HUDEP-2 (cell line): ENCODE measurements at regions not wholly inside any gene's neighbourhood (a gene's known extent, or its start where the extent isn't known, plus 50 kb on each side); places are given as distances from the start of the nearest gene placed in this dataset.

ENCODE experiments used
- DNase-seq, 76 experiments: peaks; one replicate each; lab custom pipeline; 2025; ENCODE audit not compliant: unreplicated experiment in 76 of 76; lab: John Stamatoyannopoulos, UW

GRCh38 chr6:133583907-133584427, 304.9 kb upstream of the TCF21 start:
- no peak for DNase-seq

DNA sequence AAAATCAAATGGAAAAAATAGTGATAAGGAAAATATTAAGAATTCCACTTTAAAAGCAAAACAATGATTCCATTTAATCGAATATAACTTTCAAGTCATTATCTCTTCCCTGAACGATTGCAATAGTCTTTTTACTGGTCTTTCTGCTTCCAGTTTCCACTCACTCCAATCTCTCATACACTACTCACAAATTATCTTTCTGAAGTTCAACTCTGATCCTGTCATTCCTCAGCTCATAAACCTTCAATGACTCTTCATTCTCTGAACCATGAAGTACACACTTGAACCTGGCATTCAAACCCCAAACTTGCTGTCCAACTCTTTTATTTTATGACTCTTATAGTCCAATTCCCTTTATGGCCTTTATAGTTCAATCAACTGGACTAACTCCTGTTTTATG, 304.1 kb upstream of the TCF21 start:
- DNase-seq = no peak

GRCh38 chr6:133585978-133586377, 302.9 kb upstream of the TCF21 start:
- DNase-seq = no peak

DNA sequence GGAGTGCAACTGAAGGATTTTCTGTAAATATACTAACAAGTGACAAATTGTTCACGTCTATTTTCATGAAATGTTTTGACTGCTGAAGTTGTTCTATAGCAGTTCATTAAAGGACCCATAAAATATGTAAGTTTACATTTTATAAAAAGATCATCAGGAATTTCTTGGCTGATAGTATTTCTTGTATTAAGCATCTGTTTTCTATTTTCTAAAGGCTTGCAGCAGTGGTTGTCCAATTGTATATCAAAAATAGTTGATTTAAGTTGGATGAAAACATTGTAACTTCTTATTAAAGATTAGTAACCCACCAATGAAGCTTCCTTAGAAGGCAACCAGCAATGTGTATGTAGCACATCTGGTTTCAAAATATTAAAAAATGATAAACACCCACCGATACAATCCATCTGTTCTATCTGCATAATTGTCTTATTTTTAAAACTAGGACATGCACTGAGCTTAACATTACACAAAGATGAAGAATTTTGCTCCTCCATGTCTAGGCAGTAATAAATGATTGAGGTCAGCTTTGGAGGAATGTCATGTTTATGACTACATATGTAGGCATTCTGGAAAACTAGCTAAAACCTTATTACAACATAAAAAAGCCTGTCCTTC, 301.3 kb upstream of the TCF21 start:
- no peak for DNase-seq

- no peak for DNase-seq
These were observed 298.7 kb upstream of the TCF21 start for GRCh38 chr6:133590196-133590595.

DNA sequence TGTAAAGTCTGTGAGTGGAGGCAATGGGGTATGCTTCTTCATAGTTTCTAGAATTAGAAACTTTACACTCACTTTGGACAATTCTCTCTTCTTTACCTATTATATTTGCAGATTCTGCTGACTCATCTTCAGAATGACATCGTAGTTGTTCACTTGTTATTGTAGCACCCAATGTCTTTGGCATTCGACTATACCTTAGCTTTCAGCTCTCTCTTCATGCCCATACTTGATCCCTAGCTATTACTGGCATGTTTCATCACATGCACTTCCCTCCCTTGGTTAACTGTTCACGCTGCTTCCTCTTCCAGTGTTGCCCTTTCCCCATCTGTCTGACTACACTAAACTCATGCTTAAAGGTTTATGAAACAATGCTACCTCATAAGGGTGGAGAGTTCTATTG, 298.1 kb upstream of the TCF21 start:
- DNase-seq = no peak

- DNase-seq = no peak
These were observed 297.6 kb upstream of the TCF21 start for GRCh38 chr6:133591275-133591674.

DNA sequence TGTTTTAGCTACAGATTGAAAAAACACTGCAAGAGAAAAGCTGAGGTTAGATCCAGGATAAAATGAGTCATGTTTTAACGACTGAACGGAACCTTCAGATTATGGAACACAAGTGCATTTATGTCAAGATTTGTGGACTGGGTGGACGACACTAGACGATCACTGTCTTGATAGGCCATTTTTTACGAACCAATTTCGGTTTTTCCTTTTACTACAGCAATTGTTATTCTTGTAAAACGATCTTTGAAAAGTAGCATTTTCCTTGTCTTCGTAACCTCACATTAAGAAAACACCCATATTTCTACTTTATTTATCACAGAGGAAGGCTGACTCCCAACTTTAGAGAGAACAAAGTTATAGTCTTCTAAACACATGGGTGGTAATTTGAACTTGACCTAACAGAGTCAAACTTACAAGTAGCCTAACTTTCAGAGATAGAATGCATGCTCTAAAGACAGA, 294.2 kb upstream of the TCF21 start:
- no peak for DNase-seq

DNA sequence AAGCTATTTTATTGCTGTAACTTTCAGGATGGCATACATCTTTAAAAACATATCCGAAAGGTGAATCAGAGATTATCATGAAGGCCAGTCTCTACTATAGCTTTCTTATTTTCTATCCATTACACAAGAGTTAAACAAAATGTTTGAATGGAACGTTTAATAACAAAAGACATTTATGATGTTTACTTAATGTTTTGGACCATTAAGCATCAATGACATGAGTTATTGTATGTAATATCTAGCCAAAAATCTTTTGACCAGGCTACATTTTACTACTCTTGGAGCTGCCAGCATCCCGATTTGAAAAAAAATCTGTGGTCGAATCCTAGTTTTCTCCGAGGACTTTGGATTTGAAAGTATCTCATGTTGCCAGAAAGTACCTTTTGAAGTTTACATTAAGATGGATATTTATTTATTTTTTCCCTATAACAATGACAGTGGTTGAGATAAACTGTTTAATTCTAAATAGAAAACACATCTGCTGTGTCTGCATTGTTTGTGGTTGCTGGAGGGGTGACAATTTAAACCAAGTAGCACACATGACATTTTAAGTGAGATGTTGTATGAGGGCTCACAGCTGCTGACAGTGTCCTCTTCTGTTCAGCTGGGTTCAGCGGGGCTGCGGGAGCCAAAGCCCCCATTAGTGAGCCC, 293.7 kb upstream of the TCF21 start:
- DNase-seq = no peak

GRCh38 chr6:133606852-133607251, 282.1 kb upstream of the TCF21 start:
- DNase-seq = no peak

DNA sequence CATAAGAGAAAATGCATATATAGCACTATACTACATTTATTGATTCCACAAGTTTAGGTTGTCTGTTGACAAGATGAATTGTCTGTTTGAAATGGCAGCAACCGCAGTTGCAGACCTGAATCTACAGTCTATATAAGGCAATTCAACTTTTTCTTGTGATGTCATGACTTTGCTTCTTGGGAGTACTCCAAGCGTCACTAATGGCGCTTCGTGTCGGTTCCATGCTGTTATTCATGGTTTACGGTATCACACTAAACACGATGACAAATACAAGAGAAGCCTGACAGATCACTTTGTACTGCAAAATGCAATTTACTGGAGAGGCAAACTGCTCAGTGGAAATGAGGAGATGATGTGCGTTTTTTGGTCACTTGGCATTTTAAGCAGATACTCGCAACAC, 280.3 kb upstream of the TCF21 start:
- no peak for DNase-seq

GRCh38 chr6:133609415-133610226, 279.3 kb upstream of the TCF21 start:
- DNase-seq = no peak

- DNase-seq = no peak
These were observed 278.6 kb upstream of the TCF21 start for GRCh38 chr6:133610227-133610840.

DNA sequence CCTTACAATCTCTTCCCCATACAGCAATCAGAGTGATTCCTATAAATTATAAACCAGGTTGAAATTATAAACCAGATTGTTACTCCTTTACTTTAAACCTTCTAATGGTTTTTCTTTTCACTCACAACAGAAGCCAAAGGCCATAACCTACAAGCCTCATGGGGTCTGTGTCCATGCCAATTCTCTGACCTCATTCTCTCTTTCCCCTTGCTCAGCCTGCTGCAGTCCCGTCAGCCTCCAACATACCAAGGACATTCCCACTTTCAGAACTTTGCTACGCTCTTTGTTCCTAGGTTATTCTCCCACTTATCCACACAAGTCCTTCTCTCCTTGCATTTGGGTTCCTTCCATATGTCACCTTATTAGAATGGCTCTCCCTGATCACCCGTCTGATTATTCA, 277.9 kb upstream of the TCF21 start:
- no peak for DNase-seq

DNA sequence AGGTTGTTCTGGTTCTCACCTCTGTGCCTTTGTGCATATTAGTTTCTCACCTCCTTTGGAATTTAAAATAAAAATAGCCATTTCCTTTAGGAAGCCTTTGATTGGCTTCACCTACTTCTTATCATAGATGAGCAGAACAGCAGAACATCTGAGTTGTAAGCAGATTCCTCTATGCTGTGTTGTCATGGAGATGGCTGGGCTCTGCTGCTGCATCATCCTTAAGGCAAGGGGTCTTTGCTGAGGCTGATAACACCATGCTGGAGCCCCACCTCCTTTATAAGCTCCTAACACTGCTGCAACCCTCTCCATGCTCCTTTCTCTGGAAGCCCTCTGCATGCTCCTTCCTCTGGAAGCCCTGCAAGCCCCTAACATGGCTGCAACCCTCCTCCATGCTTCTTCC, 276.5 kb upstream of the TCF21 start:
- no peak for DNase-seq

GRCh38 chr6:133613211-133613610, 275.7 kb upstream of the TCF21 start:
- no peak for DNase-seq

- DNase-seq = no peak
These were observed 267.2 kb upstream of the TCF21 start for GRCh38 chr6:133621751-133622150.

GRCh38 chr6:133623065-133623464, 265.8 kb upstream of the TCF21 start:
- DNase-seq = no peak

DNA sequence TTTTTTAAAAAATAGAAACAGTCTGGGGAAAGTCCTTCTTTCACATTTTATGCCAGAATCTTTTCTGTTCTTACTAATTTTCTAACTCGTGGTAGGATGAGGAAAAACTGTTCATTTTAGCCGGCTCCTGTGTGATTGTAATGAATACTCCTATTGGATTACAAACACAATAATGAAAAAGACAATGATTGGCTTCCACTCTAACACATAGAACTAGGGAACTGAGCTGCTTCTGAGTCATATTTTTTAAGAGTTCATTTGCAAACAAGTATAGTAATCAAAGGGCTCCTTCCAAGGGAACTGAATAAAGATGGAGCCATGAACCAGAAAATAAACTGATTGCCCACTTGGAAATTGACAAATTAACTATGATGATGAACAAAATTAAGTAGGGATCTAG, 265.3 kb upstream of the TCF21 start:
- no peak for DNase-seq

DNA sequence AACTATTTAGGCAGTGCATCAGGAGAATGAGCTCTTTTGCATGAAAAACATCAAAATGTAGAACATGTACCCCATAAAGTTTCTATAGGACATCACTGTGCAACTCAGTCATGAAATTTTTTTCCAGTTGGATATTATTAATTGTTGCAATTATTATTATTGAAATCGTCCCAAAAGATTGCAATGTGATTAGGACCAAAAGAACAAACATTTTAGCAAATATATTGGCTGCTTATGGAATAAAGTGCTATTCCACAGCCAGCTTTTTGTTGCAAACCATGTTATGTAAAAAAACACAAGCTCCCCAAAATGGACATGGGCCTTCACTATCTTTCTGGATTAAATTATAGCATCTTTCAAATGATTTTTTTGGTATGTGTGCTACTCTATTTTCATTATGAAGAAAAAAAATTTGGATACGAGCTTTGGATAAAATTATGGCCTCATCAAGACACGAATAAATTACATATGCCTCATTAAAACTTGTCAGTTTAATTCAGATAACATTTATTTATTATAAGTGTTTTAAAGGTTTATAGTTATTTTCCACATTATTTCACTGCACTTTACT, 262.7 kb upstream of the TCF21 start:
- no peak for DNase-seq

GRCh38 chr6:133629970-133630369, 258.9 kb upstream of the TCF21 start:
- no peak for DNase-seq
